Esophagus muscularis mucosa (tissue), 3 donors: ENCODE measurements at regions not wholly inside any gene's neighbourhood (a gene's known extent, or its start where the extent isn't known, plus 50 kb on each side); places are given as distances from the start of the nearest gene placed in this dataset.

Experiments used
- CTCF ChIP-seq, 3 experiments: fragments of 200-600 bp in 2 of 3; fragments of 450-650 bp in 1 of 3; sonication (generic) in 2 of 3; IDR thresholded peaks; one replicate each; pipeline ENCODE4 v1.5.1; 2017 to 2019; ENCODE audit warnings: antibody characterized with exemption in 3 of 3, mild to moderate bottlenecking in 2 of 3, moderate library complexity in 1 of 3
- POLR2A ChIP-seq: fragments of 450-650 bp; IDR thresholded peaks from one replicate; pipeline ENCODE4 v1.6.1; 2017; ENCODE audit warnings: antibody characterized with exemption, moderate library complexity, mild to moderate bottlenecking, low read depth

DNA sequence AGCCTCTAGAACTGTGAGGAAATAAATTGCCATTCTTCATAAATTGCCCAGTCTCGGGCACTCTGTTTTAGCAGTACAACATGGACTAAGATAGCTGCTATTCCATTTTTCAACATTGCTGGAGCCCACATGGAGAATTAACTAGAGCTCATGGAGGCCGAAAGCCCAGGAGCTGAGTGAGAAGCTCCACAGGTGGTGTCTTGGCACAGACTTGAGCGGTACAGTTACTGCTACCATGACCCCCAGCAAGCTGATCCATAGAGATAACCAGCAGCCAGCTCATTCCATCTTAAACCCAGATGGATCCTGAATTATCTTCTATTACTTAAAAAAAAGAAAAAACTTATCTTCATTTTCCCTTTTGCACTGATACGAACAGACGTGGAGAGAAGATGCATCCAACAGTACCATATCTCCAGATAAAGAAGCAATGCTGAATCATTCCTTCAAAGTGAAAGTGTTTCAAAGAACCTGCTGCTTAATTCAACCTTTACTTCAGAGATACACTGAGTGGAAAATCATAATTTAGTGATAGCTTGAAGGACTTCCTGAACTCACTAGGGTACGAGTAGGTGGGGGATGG, 115.1 kb downstream of the SETD4 start:
- TF ChIP-seq CTCF (IDR thresholded peaks at IDR 0.05) (no peak), POLR2A (no peak)
